HG03571 (cell line): ENCODE measurements at regions not wholly inside any gene's neighbourhood (a gene's known extent, or its start where the extent isn't known, plus 50 kb on each side); places are given as distances from the start of the nearest gene placed in this dataset.

ENCODE experiments used
- ATAC-seq: cut with Tn5 transposase; IDR thresholded peaks from one replicate; pipeline ENCODE4 v1.9.1; 2021; ENCODE audit not compliant: unreplicated experiment

- no peak for ATAC-seq
Observed at GRCh38 chr5:104755806-104756205, 1193.2 kb upstream of the NUDT12 start.

- ATAC-seq: no peak
Observed at GRCh38 chr5:104754311-104754995, 1191.9 kb upstream of the NUDT12 start.

- no peak for ATAC-seq
Observed at GRCh38 chr5:104751969-104752368, 1189.4 kb upstream of the NUDT12 start.

- ATAC-seq: no peak
Observed at GRCh38 chr5:104739905-104740304, 1177.3 kb upstream of the NUDT12 start.

GRCh38 chr5:104739503-104739902 is 1176.9 kb upstream of the NUDT12 start:
- ATAC-seq: no peak

GRCh38 chr5:104736073-104736472 is 1173.5 kb upstream of the NUDT12 start:
- ATAC-seq: no peak

- ATAC-seq: no peak
Observed at GRCh38 chr5:104734046-104734445, 1171.5 kb upstream of the NUDT12 start.

- no peak for ATAC-seq
Observed at GRCh38 chr5:104733063-104733669, 1170.6 kb upstream of the NUDT12 start.

GRCh38 chr5:104731331-104731730 is 1168.7 kb upstream of the NUDT12 start:
- ATAC-seq: no peak

- no peak for ATAC-seq
Observed at GRCh38 chr5:104708027-104708426, 1145.4 kb upstream of the NUDT12 start.

- ATAC-seq: no peak
Observed at GRCh38 chr5:104706600-104706999, 1144.0 kb upstream of the NUDT12 start.

GRCh38 chr5:104702212-104702611 is 1139.6 kb upstream of the NUDT12 start:
- ATAC-seq: no peak

GRCh38 chr5:104699438-104699837 is 1136.8 kb upstream of the NUDT12 start:
- no peak for ATAC-seq

- no peak for ATAC-seq
Observed at GRCh38 chr5:104661256-104661655, 1098.7 kb upstream of the NUDT12 start.

GRCh38 chr5:104659497-104659896 is 1096.9 kb upstream of the NUDT12 start:
- ATAC-seq: no peak

- no peak for ATAC-seq
Observed at GRCh38 chr5:104652271-104652861, 1089.8 kb upstream of the NUDT12 start.

- ATAC-seq: no peak
Observed at GRCh38 chr5:104650313-104651055, 1087.9 kb upstream of the NUDT12 start.

- ATAC-seq: no peak
Observed at GRCh38 chr5:104646416-104646815, 1083.8 kb upstream of the NUDT12 start.

- no peak for ATAC-seq
Observed at GRCh38 chr5:104643320-104643719, 1080.7 kb upstream of the NUDT12 start.

GRCh38 chr5:104635227-104635626 is 1072.6 kb upstream of the NUDT12 start:
- ATAC-seq: no peak

GRCh38 chr5:104628911-104629310 is 1066.3 kb upstream of the NUDT12 start:
- no peak for ATAC-seq

GRCh38 chr5:104626122-104626521 is 1063.5 kb upstream of the NUDT12 start:
- ATAC-seq: no peak
